Right lobe of liver (tissue), 6 donors: ENCODE measurements at regions not wholly inside any gene's neighbourhood (a gene's known extent, or its start where the extent isn't known, plus 50 kb on each side); places are given as distances from the start of the nearest gene placed in this dataset.

Experiments
- ATAC-seq, 4 donors: fragments of 200-7000 bp; cut with Tn5 transposase; one replicate each; pipeline ENCODE4 v1.9.1; 2020; ENCODE audit warnings: mild to moderate bottlenecking in 4 of 4, moderate library complexity in 4 of 4
- DNase-seq, 3 donors: peaks; one replicate each; pipeline ENCODE4 v3.0.0-alpha.2; 2020
- H3K27ac ChIP-seq, 3 donors: fragments of 200-600 bp; one replicate each; pipeline ENCODE4 v1.8.0; 2022
- H3K27me3 ChIP-seq, 2 donors: fragments of 200-600 bp; one replicate each; pipeline ENCODE4 v1.8.0; 2022
- H3K36me3 ChIP-seq, 4 donors: fragments of 200-600 bp; sonication (generic) in 1 of 4; one replicate each; pipeline versions ENCODE4 v1.5.1 to v1.8.0; 2017 to 2022; ENCODE audit warnings: control low read depth in 1 of 4
- H3K4me1 ChIP-seq, 4 donors: fragments of 200-600 bp; sonication (generic) in 1 of 4; one replicate each; pipeline versions ENCODE4 v1.5.1 to v1.8.0; 2017 to 2022; ENCODE audit warnings: control low read depth in 1 of 4
- H3K4me3 ChIP-seq, 3 donors: fragments of 200-600 bp; one replicate each; pipeline ENCODE4 v1.8.0; 2022
- H3K9me3 ChIP-seq, 4 donors: fragments of 200-600 bp; sonication (generic) in 1 of 4; one replicate each; pipeline versions ENCODE4 v1.5.1 to v1.8.0; 2017 to 2022; ENCODE audit warnings: control low read depth in 1 of 4
- POLR2A ChIP-seq: fragments of 450-650 bp; IDR thresholded peaks from one replicate; pipeline ENCODE4 v1.6.1; 2017; ENCODE audit warnings: antibody characterized with exemption, mild to moderate bottlenecking
- WGBS: methylation state at CpG from one replicate; pipeline ENCODE4 v1.1.6; 2018; ENCODE audit warnings: low coverage, low lambda C conversion rate; ENCODE audit not compliant: insufficient coverage; ENCODE audit errors: missing lambda C conversion rate; 5-methylcytosine and 5-hydroxymethylcytosine counted together
- intact Hi-C, 2 donors: fragments of 100-400 bp; cut with DNase I; formaldehyde crosslinking; loops; one replicate each; pipeline versions ENCODE4 v1.11.2 to v1.14.1; 2022
- TF ChIP-seq, protein P1 (sequence below), 4 donors: fragments of 200-600 bp in 3 of 4; fragments of 450-650 bp in 1 of 4; IDR thresholded peaks; one replicate each; pipeline versions ENCODE4 v1.5.1 to v1.8.0; 2016 to 2022; ENCODE audit warnings: antibody characterized with exemption in 4 of 4, mild to moderate bottlenecking in 2 of 4
- donor health status: DM: no; HTN: yes; CAD: no.
- donor health status: DM: no; HTN: no; CAD: no.
- donor health status: DM: no; HTN: no; CAD: no.
- donor health status: DM: no; HTN: yes; CAD: no.
- donor health status: DM: no; HTN: yes; CAD: no.

DNA sequence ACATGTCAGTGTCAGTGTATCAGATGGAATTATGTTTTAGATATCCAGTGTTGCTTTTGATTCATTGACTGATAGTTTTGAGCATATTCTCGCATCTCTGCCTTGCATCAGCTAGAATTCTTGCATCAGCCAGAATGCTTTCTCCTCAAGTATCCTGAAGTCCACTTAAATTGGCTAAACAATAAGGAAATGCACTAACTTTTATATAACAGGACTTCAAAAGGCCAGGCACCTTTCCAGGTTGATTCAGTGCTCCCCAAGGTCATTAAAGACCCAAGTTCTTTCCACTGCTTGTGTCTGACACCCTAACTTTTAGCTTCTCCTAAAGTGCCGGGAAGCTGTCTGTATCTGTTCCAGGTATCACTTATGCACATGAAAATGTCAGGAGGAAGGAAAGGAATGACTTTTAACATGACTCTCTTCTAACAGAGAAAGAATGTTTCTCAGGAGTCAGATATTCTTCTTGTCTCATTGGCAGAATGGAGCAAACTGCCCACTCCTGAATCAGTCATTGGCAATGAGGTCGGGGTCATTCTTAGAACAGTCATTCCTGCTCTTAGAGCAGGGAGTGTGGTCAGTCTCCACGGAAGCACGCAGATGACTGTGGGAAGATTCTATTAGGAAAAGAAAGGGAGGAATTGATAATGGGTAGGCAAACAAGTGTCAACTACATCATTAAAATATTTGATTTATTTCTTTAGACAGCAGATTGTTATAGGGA, 92.9 kb upstream of the TLL1 start:
- Histone ChIP-seq H3K4me3 (no peak overlapping the region), H3K36me3 (no peaks in the 10 kb centered on the region), H3K4me1 (no peaks in the 10 kb centered on the region), H3K27me3 (no peaks in the 10 kb centered on the region), H3K9me3 (no peaks in the 10 kb centered on the region), H3K27ac (no peak overlapping the region)
- DNase-seq (no peak), ATAC-seq (no peak)
- TF ChIP-seq, protein P1, sequence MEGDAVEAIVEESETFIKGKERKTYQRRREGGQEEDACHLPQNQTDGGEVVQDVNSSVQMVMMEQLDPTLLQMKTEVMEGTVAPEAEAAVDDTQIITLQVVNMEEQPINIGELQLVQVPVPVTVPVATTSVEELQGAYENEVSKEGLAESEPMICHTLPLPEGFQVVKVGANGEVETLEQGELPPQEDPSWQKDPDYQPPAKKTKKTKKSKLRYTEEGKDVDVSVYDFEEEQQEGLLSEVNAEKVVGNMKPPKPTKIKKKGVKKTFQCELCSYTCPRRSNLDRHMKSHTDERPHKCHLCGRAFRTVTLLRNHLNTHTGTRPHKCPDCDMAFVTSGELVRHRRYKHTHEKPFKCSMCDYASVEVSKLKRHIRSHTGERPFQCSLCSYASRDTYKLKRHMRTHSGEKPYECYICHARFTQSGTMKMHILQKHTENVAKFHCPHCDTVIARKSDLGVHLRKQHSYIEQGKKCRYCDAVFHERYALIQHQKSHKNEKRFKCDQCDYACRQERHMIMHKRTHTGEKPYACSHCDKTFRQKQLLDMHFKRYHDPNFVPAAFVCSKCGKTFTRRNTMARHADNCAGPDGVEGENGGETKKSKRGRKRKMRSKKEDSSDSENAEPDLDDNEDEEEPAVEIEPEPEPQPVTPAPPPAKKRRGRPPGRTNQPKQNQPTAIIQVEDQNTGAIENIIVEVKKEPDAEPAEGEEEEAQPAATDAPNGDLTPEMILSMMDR (IDR thresholded peaks at IDR 0.05) = no peak
- no peak for TF ChIP-seq POLR2A
- 73% methylated on average over 4 of the region's 5 CpGs for WGBS
- intact Hi-C loops = no loop called here

DNA sequence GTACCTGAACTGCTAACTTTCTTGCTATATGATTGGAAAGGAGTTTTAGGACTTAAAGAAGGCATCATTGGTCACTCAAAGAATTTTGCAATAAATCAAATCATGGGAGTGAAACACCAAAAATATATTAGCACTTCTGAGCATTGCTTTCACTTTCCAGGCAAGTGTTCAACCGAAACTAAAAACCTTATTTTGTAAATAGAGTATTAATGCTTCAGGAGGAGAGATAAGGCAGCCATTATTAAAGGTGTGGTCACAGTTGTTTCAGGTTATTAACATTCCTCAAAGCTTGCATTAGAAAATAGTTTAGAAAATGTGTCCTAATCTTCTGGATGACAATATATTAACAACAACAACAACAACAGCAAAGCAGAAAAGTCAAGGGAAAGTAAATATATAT, 92.3 kb upstream of the TLL1 start:
- H3K9me3 ChIP-seq = no peaks in the 10 kb centered on the region
- no peak for ATAC-seq
- intact Hi-C loops = no loop called here
- no peak for DNase-seq
- WGBS = 15% methylated on average over 1 of the region's 1 CpG
- no peaks in the 10 kb centered on the region for H3K4me1 ChIP-seq
- H3K27me3 ChIP-seq = no peaks in the 10 kb centered on the region
- no peak for TF ChIP-seq POLR2A
- TF ChIP-seq, protein P1 (IDR thresholded peaks at IDR 0.05) = no peak
- no peak overlapping the region for H3K27ac ChIP-seq
- no peak overlapping the region for H3K4me3 ChIP-seq
- H3K36me3 ChIP-seq = no peaks in the 10 kb centered on the region

GRCh38 chr4:165782623-165783022, 90.4 kb upstream of the TLL1 start:
- no peak overlapping the region for H3K27ac ChIP-seq
- no peak for ATAC-seq
- H3K4me1 ChIP-seq = peaks cover 0 to under 1% (median 0%) of the 10 kb centered on the region in 4 donors
- H3K4me3 ChIP-seq = no peak overlapping the region
- intact Hi-C loops = no loop called here
- no peaks in the 10 kb centered on the region for H3K27me3 ChIP-seq
- no peak for TF ChIP-seq POLR2A
- TF ChIP-seq, protein P1 (IDR thresholded peaks at IDR 0.05) = no peak
- no peaks in the 10 kb centered on the region for H3K36me3 ChIP-seq
- DNase-seq = no peak
- H3K9me3 ChIP-seq = no peaks in the 10 kb centered on the region

DNA sequence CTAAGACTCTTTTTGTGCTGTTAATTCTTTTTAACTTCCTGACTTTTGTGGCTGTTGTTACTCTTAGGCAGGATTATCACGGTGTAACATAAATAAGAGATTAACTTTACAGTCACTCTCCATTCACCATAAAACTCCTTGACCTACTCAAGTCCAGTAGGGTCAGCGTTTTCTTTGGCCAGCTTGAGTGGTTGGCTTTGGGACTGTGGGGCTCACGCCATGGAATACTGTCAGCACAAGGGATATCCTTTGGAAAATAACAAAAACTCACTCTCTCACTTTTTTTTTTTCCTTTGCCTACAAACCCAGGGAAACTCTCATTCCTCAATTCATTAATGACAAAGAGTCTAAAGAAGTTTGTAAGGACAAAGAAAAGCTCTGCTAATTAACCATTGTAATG, 89.4 kb upstream of the TLL1 start:
- Histone ChIP-seq H3K4me3 (no peak overlapping the region), H3K36me3 (no peaks in the 10 kb centered on the region), H3K27me3 (no peaks in the 10 kb centered on the region), H3K4me1 (peaks cover 0 to 10% (median 0%) of the 10 kb centered on the region in 4 donors), H3K27ac (no peak overlapping the region), H3K9me3 (no peaks in the 10 kb centered on the region)
- intact Hi-C loops = no loop called here
- ATAC-seq (no peak), DNase-seq (no peak)
- 49% methylated on average over 3 of the region's 3 CpGs for WGBS
- no peak for TF ChIP-seq POLR2A
- TF ChIP-seq, protein P1 (IDR thresholded peaks at IDR 0.05) = no peak

- TF ChIP-seq, protein P1 (IDR thresholded peaks at IDR 0.05) = no peak
- TF ChIP-seq POLR2A = no peak
- ATAC-seq = peak in 3 of 4 donors; percentile 23 to 76 (median 63)
- DNase-seq = no peak
- intact Hi-C loops = no loop called here
- Histone ChIP-seq H3K4me1 (peaks cover 0 to 10% (median 0%) of the 10 kb centered on the region in 4 donors), H3K9me3 (no peaks in the 10 kb centered on the region), H3K4me3 (no peak overlapping the region), H3K36me3 (no peaks in the 10 kb centered on the region), H3K27me3 (no peaks in the 10 kb centered on the region), H3K27ac (no peak overlapping the region)
- WGBS = 75% methylated on average over 1 of the region's 1 CpG
These were observed 88.4 kb upstream of the TLL1 start for GRCh38 chr4:165784672-165785071.
